ENCODE measurements at regions not wholly inside any gene's neighbourhood (a gene's known extent, or its start where the extent isn't known, plus 50 kb on each side); places are given as distances from the start of the nearest gene placed in this dataset.

- no peaks in the 10 kb centered on the region for H3K27me3 ChIP-seq
- H3K27ac ChIP-seq = no peak overlapping the region
- H3K36me3 ChIP-seq = no peaks in the 10 kb centered on the region
- TF ChIP-seq EP300 (IDR thresholded peaks at IDR 0.05) = no peak
- no peak for TF ChIP-seq CTCF (IDR thresholded peaks at IDR 0.05)
- TF ChIP-seq POLR2A (IDR thresholded peaks at IDR 0.05) = no peak
- H3K4me3 ChIP-seq = no peak overlapping the region
- WGBS, 2 donors = 28 to 29% methylated on average over 3 of the region's 3 CpGs
- no peaks in the 10 kb centered on the region for H3K9me3 ChIP-seq
- DNase-seq (ENCODE audit: low spot score in 2 of 2) = no peak
- peaks cover 0 to 11% (median 0%) of the 10 kb centered on the region in 4 donors for H3K4me1 ChIP-seq
Observed at GRCh38 chr9:78383130-78383529, 86.2 kb downstream of the PSAT1 start.

DNA sequence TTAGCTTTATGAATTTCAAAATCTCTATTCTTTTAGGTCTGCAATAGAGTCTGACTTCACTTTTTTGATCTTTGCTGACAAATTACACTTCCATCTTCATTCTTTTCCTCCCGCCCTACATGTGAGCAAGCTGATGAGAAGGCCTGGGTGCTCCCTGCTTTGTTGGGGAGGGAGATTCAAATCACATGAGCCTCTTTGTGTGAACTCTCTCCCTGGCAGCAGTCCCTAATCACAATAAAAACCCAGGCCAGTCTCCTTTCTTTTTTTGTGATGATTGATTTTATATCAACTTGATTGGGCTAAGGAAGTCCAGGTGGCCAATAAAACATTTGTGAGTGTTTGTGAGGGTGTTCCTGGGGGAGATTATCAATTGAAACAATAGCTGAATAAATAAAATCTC is 89.4 kb downstream of the PSAT1 start:
- 88 to 97% methylated on average over 1 of the region's 1 CpG for WGBS, 2 donors
- TF ChIP-seq POLR2A (IDR thresholded peaks at IDR 0.05) = no peak
- no peaks in the 10 kb centered on the region for H3K36me3 ChIP-seq

GRCh38 chr9:78386773-78387172 is 89.8 kb downstream of the PSAT1 start:
- no peaks in the 10 kb centered on the region for H3K27me3 ChIP-seq
- no peak for DNase-seq (ENCODE audit: low spot score in 2 of 2)
- no peaks in the 10 kb centered on the region for H3K9me3 ChIP-seq
- no peak overlapping the region for H3K27ac ChIP-seq
- peaks cover 0 to 11% (median 0%) of the 10 kb centered on the region in 4 donors for H3K4me1 ChIP-seq
- no peak for TF ChIP-seq EP300 (IDR thresholded peaks at IDR 0.05)
- no peak for TF ChIP-seq POLR2A (IDR thresholded peaks at IDR 0.05)
- TF ChIP-seq CTCF (IDR thresholded peaks at IDR 0.05) = no peak
- no peaks in the 10 kb centered on the region for H3K36me3 ChIP-seq
- no peak overlapping the region for H3K4me3 ChIP-seq

More for the DNA sequence above, 89.4 kb downstream of the PSAT1 start:
- Histone ChIP-seq H3K4me1 (peaks cover 0 to 11% (median 0%) of the 10 kb centered on the region in 4 donors), H3K27ac (no peak overlapping the region), H3K9me3 (no peaks in the 10 kb centered on the region), H3K27me3 (no peaks in the 10 kb centered on the region), H3K4me3 (no peak overlapping the region)
- no peak for DNase-seq (ENCODE audit: low spot score in 2 of 2)

- TF ChIP-seq CTCF (IDR thresholded peaks at IDR 0.05) = no peak
- no peak for TF ChIP-seq EP300 (IDR thresholded peaks at IDR 0.05)
- TF ChIP-seq POLR2A (IDR thresholded peaks at IDR 0.05) = no peak
- H3K27me3 ChIP-seq = no peaks in the 10 kb centered on the region
- H3K36me3 ChIP-seq = no peaks in the 10 kb centered on the region
- no peak overlapping the region for H3K4me3 ChIP-seq
- no peak overlapping the region for H3K27ac ChIP-seq
- no peaks in the 10 kb centered on the region for H3K4me1 ChIP-seq
- 85 to 93% methylated on average over 2 of the region's 2 CpGs for WGBS, 2 donors
- DNase-seq (ENCODE audit: low spot score in 2 of 2) = no peak
- H3K9me3 ChIP-seq = peaks cover 0 to 14% (median 0%) of the 10 kb centered on the region in 4 donors
Observed at GRCh38 chr9:78393340-78393739, 96.4 kb downstream of the PSAT1 start.

DNA sequence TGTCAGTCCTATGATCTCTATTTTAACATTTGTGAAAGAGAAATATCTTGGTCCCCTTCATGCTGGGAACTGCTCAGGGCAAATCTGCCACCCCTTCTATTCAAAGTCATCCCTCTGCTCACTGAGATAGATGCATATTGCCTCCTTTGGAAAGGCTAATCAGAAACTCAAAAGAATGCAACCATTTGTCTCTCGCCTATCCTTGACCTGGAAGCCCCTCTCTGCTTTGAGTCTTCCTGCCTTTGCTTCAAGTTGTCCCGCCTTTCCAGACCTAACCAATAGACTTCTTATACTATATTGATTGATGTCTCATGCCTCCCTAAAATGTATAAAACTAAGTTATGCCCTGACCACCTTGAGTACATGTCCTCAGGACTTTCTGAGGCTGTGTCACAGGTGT is 97.0 kb downstream of the PSAT1 start:
- 88 to 89% methylated on average over 2 of the region's 2 CpGs for WGBS, 2 donors
- no peaks in the 10 kb centered on the region for H3K36me3 ChIP-seq

More for the DNA sequence above, 97.0 kb downstream of the PSAT1 start:
- H3K27ac ChIP-seq = no peak overlapping the region
- no peaks in the 10 kb centered on the region for H3K27me3 ChIP-seq
- H3K4me3 ChIP-seq = no peak overlapping the region
- TF ChIP-seq POLR2A (IDR thresholded peaks at IDR 0.05) (no peak), CTCF (IDR thresholded peaks at IDR 0.05) (no peak), EP300 (IDR thresholded peaks at IDR 0.05) (no peak)
- no peak for DNase-seq (ENCODE audit: low spot score in 2 of 2)
- H3K4me1 ChIP-seq = no peaks in the 10 kb centered on the region
- peaks cover 0 to 14% (median 0%) of the 10 kb centered on the region in 4 donors for H3K9me3 ChIP-seq
